ENCODE measurements at regions not wholly inside any gene's neighbourhood (a gene's known extent, or its start where the extent isn't known, plus 50 kb on each side); places are given as distances from the start of the nearest gene placed in this dataset.
"Not testable (repeated sequence)": the region's sequence is repeated elsewhere in the genome, so short reads cannot be mapped to it uniquely, and the experiment has no call there.

DNA sequence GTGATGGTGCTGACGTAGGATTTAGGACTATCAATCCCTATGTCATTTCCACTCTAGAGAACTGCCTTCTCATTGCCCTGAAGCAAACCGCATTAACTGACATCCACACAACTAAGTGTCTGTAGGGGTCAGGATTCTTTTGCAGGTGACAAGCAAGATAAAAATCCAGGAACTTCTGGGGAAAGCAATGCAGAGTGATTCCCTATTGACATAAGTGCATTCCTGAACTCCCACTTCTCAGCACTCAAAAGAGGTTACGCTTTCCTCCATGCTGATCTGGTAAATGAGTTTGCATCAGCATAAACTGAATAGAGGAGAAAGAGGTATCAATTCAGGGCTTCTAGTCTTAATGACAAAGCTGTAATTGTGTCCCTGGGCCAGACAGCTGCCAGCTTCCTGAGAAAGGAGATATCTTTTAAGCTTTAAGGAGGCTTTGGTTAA is 224.6 kb upstream of the ISX start:
- Mint-ChIP-seq H3K27me3 (ENCODE audit: insufficient read depth) (no peaks in the 10 kb centered on the region), H3K4me1 (ENCODE audit: low read depth) (no peaks in the 10 kb centered on the region), H3K27ac (no peak overlapping the region), H3K4me3 (no peak overlapping the region), H3K36me3 (ENCODE audit: low read depth) (no peaks in the 10 kb centered on the region), H3K9me3 (peaks cover 14% of the 10 kb centered on the region)
- intact Hi-C loops (cut with micrococcal nuclease): no loop called here
- no peak for DNase-seq (ENCODE audit: low spot score)

DNA sequence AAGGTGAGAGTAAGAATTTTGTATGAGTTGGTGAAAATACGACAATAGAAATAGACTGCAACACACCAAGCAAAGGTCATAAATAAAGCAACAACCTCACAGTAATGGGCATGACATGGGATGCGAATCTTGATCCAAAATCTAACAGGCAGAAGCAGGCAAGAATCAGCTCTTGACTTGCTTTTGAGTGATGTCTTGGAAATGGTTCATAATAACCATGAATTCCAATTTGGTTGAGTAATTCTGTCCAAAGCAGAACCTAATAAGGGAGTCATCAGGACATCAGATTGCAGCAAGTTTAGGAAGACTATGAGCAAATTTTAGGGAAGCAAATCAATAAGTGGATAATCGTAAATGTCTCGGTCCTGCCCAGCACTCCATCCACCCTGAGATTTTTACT is 224.0 kb upstream of the ISX start:
- H3K27ac Mint-ChIP-seq: no peak overlapping the region
- H3K27me3 Mint-ChIP-seq (ENCODE audit: insufficient read depth): no peaks in the 10 kb centered on the region
- intact Hi-C loops (cut with micrococcal nuclease): no loop called here
- H3K4me1 Mint-ChIP-seq (ENCODE audit: low read depth): no peaks in the 10 kb centered on the region
- no peak overlapping the region for H3K4me3 Mint-ChIP-seq
- DNase-seq (ENCODE audit: low spot score): no peak
- H3K9me3 Mint-ChIP-seq: peaks cover 14% of the 10 kb centered on the region
- H3K36me3 Mint-ChIP-seq (ENCODE audit: low read depth): no peaks in the 10 kb centered on the region

DNA sequence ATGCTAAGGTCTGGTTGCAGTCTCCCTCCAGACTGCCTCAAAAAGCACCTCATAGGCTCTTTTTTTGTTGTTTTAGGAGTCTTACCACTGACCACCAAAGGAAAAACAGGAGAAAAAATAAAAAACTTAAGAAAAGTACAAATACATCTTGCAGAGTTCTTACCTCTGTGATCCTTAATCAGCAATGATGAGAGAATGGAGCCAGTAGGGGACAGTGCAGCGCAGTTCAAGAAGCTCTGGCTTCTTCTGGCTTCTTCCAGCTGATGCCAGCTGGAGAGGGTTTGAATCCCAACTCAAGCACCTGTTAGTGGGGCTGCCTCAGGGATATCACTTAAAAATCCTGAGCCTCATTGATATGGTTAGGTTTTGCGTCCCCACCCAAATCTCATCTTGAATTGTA is 223.3 kb upstream of the ISX start:
- no peak for DNase-seq (ENCODE audit: low spot score)
- Mint-ChIP-seq H3K36me3 (ENCODE audit: low read depth) (no peaks in the 10 kb centered on the region), H3K4me3 (no peak overlapping the region), H3K9me3 (peaks cover 14% of the 10 kb centered on the region), H3K27ac (no peak overlapping the region), H3K4me1 (ENCODE audit: low read depth) (no peaks in the 10 kb centered on the region), H3K27me3 (ENCODE audit: insufficient read depth) (no peaks in the 10 kb centered on the region)
- intact Hi-C loops (cut with micrococcal nuclease): no loop called here

DNA sequence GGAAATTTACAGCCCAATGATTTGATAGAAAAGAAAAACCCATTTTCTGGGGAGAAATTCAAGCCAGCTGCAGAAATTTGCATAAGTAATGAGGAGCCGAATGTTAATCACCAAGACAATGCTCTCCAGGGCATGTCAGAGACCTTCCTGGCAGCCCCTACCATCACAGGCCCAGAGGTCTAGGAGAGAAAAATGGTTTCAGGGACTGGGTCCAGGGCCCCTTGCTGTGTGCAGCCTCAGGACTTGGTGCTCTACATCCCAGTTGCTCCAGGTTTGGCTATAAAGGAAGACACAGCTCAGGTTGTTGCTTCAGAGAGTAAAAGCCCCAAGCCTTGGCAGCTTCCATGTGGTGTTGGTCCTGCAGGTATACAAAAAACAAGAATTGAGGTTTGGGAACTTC is 222.2 kb upstream of the ISX start:
- H3K27ac Mint-ChIP-seq; intact Hi-C loops (cut with micrococcal nuclease); H3K27me3 Mint-ChIP-seq (ENCODE audit: insufficient read depth); H3K4me1 Mint-ChIP-seq (ENCODE audit: low read depth); DNase-seq (ENCODE audit: low spot score); H3K4me3 Mint-ChIP-seq; H3K36me3 Mint-ChIP-seq (ENCODE audit: low read depth): not testable (repeated sequence)
- H3K9me3 Mint-ChIP-seq: peaks cover 14% of the 10 kb centered on the region

DNA sequence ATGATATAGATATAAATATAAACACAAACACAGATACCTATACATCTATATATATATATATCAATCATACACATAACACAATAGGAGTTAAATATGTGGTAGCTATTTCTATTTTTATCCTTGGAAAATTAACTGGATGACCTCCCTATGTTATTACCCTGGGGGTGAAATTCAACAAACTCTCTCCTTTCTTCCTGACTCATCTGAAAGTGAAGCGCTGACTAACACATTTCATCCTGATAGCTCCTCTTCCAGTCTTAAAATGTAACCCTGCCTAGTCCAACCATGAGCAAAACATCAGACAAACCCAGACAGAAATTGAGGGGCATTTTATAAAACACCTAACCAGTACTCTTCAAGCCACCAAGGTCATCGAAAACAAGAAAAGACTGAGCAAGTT is 220.6 kb upstream of the ISX start:
- intact Hi-C loops (cut with micrococcal nuclease): no loop called here
- Mint-ChIP-seq H3K27me3 (ENCODE audit: insufficient read depth) (no peaks in the 10 kb centered on the region), H3K27ac (no peak overlapping the region), H3K4me1 (ENCODE audit: low read depth) (no peaks in the 10 kb centered on the region), H3K4me3 (no peak overlapping the region), H3K9me3 (peaks cover 21% of the 10 kb centered on the region), H3K36me3 (ENCODE audit: low read depth) (no peaks in the 10 kb centered on the region)
- DNase-seq (ENCODE audit: low spot score): no peak

DNA sequence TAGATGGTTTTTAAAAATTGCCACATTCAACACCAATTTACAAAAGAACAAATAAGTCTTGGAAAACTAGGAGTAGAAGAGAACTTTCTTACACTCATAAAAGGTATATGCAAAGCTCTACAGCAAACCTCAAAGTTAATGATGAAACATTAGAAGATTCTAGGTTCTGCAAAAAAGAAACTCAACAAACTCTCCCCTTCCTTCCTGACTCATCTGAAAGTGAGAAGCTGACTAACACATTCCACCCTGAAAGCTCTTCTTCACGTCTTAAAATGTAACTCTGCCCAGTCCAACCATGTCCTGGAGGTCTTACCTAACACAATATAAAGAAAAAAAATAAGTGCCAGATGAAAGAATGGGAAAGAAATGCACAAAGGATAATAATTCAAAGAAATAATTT is 218.9 kb upstream of the ISX start:
- no peak for DNase-seq (ENCODE audit: low spot score)

DNA sequence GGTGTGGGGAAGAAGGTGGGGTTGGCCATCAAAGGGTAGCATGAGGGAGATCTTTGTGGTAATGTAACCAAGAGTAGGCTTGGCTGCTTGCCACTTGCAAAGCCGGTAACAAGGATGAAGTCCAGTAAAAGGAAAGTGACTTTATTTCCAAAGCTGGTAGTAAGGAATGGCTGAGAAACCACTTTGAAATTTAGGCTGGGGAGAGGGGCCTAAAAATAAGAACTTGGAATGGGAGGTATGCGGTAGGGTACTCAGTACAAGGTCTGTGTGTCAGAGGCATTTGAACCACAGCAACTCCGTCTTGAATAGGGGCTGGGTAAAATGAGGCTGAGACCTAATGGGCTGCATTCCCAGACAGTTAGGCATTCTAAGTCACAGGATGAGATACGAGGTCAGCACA is 216.0 kb upstream of the ISX start:
- Mint-ChIP-seq H3K27me3 (ENCODE audit: insufficient read depth) (no peaks in the 10 kb centered on the region), H3K36me3 (ENCODE audit: low read depth) (no peaks in the 10 kb centered on the region), H3K4me1 (ENCODE audit: low read depth) (no peaks in the 10 kb centered on the region), H3K9me3 (peaks cover 12% of the 10 kb centered on the region), H3K4me3 (no peak overlapping the region), H3K27ac (no peak overlapping the region)
- no peak for DNase-seq (ENCODE audit: low spot score)
- intact Hi-C loops (cut with micrococcal nuclease): no loop called here

More for the DNA sequence above, 218.9 kb upstream of the ISX start:
- H3K4me1 Mint-ChIP-seq (ENCODE audit: low read depth): no peaks in the 10 kb centered on the region
- peaks cover 21% of the 10 kb centered on the region for H3K9me3 Mint-ChIP-seq
- no peak overlapping the region for H3K27ac Mint-ChIP-seq
- no peaks in the 10 kb centered on the region for H3K27me3 Mint-ChIP-seq (ENCODE audit: insufficient read depth)
- no peaks in the 10 kb centered on the region for H3K36me3 Mint-ChIP-seq (ENCODE audit: low read depth)
- intact Hi-C loops (cut with micrococcal nuclease): no loop called here
- no peak overlapping the region for H3K4me3 Mint-ChIP-seq

DNA sequence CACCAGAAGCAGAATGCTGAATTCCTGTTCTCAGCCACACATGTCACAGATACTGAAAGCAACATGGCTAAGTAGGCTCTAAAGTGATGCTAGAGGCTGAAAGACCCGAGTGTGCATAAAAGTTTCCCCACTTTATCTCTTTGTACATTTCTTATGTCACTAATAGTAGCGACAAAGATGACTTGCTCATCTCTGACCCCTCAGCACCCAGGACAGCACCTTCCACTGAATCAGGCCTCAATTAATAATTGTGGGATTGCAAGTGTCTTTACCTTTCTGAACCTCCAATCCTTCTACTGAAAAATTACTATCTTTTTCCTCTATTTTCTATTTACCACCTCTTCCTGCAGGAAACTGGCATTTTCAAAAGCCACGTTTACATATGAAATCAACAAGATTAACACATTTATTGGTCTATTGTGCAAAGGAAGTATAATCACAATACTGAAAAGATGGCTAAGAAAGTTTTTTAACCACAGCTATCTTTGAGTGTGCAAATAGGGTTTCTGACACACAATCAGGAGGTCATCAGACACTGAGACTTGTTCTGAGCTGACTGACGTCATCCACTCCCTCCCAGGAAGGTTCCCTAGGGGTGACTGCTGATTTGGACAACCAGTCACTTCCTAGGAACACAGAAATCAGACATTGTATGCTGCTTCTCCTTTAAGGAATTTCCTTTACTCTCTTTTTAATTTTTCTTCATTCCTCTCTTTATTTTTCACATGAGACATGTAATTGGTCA is 213.9 kb upstream of the ISX start:
- intact Hi-C loops (cut with micrococcal nuclease): no loop called here
- no peak overlapping the region for H3K4me3 Mint-ChIP-seq

DNA sequence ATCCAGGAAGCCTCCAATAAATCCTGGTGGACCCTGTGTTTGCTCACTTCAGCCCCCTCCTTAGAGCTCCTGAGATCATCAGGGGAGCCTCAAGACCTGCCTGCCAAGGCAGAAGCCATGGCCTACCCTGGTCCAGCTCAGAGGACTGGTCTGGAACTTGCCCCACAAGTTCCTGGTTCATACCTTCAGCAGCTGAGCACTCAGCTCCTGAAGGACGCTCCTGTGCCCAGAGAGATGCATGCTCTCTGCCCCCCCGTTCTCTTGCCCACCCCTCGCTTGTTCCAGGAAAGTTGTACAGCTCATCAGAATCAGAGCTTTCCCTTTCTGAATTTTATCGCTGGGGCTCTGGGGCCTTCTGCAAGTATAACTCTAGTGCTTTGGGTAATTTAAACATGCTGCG is 210.5 kb upstream of the ISX start:
- DNase-seq (ENCODE audit: low spot score): no peak
- H3K4me3 Mint-ChIP-seq: no peak overlapping the region
- intact Hi-C loops (cut with micrococcal nuclease): no loop called here
- no peaks in the 10 kb centered on the region for H3K27me3 Mint-ChIP-seq (ENCODE audit: insufficient read depth)
- H3K9me3 Mint-ChIP-seq: peaks cover 9% of the 10 kb centered on the region
- no peaks in the 10 kb centered on the region for H3K4me1 Mint-ChIP-seq (ENCODE audit: low read depth)
- H3K27ac Mint-ChIP-seq: no peak overlapping the region
- H3K36me3 Mint-ChIP-seq (ENCODE audit: low read depth): no peaks in the 10 kb centered on the region

More for the DNA sequence above, 213.9 kb upstream of the ISX start:
- no peaks in the 10 kb centered on the region for H3K27me3 Mint-ChIP-seq (ENCODE audit: insufficient read depth)
- no peaks in the 10 kb centered on the region for H3K4me1 Mint-ChIP-seq (ENCODE audit: low read depth)
- DNase-seq (ENCODE audit: low spot score): no peak
- H3K27ac Mint-ChIP-seq: no peak overlapping the region
- H3K9me3 Mint-ChIP-seq: peaks cover 7% of the 10 kb centered on the region
- no peaks in the 10 kb centered on the region for H3K36me3 Mint-ChIP-seq (ENCODE audit: low read depth)

DNA sequence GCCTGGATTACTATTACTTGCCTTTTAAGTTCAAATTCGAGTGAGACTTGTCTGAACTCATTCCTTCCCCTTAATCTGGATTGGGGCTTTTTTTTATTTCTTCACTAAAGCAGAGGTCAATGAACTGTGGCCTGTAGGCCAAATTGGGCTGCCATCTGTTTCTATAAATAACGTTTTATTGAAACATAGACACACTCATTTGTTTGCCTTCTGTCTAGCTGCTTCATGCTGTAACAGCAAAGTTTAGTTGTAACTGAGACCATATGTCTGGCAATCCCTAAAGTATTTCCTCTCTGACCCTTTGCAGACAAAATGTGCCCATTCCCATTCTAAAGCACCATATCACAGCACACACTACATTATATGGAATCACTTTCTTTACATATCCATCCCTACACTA is 207.9 kb upstream of the ISX start:
- peaks cover 15% of the 10 kb centered on the region for H3K9me3 Mint-ChIP-seq
- no peak for DNase-seq (ENCODE audit: low spot score)
- no peaks in the 10 kb centered on the region for H3K4me1 Mint-ChIP-seq (ENCODE audit: low read depth)
- no peak overlapping the region for H3K4me3 Mint-ChIP-seq
- intact Hi-C loops (cut with micrococcal nuclease): no loop called here
- no peaks in the 10 kb centered on the region for H3K36me3 Mint-ChIP-seq (ENCODE audit: low read depth)
- H3K27me3 Mint-ChIP-seq (ENCODE audit: insufficient read depth): no peaks in the 10 kb centered on the region
- no peak overlapping the region for H3K27ac Mint-ChIP-seq

DNA sequence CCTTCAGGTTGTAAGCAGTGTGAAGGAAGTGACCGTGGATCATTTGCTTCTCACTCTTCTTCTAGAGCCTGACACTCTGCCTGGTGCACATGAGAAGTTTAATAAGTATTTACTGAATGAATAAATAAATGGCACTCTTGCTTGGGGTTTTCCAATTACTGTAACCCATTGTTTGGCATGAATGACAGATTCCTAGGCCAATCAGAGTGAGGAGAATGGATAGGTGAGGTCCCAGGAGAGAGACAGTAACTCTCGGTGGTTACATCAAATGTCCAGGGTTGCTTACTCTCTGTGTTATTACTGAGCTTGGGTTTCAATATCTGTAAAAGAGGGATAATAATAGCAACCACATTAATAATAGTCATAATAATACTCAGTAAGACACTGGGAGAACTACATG is 204.2 kb upstream of the ISX start:
- H3K27me3 Mint-ChIP-seq (ENCODE audit: insufficient read depth): no peaks in the 10 kb centered on the region
- no peak overlapping the region for H3K27ac Mint-ChIP-seq
- no peaks in the 10 kb centered on the region for H3K36me3 Mint-ChIP-seq (ENCODE audit: low read depth)
- H3K9me3 Mint-ChIP-seq: peaks cover 15% of the 10 kb centered on the region
- H3K4me3 Mint-ChIP-seq: no peak overlapping the region
- no peaks in the 10 kb centered on the region for H3K4me1 Mint-ChIP-seq (ENCODE audit: low read depth)
- no peak for DNase-seq (ENCODE audit: low spot score)
- intact Hi-C loops (cut with micrococcal nuclease): no loop called here

DNA sequence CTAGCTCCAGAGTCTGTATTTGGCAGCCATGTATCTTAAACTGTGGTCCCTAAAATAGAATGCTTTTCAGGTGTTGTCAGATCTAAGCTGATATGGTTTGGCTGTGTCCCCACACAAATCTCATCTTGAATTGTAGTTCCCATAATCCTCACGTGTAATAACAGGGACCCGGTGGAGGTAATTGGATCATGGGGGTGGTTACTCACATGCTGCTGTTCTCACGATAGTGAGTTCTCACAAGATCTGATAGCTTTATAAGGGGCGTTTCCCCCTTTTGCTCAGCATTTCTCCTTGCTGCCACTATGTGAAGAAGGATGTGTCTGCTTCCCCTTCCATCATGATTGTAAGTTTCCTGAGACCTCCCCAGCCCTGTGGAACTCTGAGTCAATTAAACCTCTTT is 199.9 kb upstream of the ISX start:
- no peak for DNase-seq (ENCODE audit: low spot score)
- no peak overlapping the region for H3K27ac Mint-ChIP-seq
- no peaks in the 10 kb centered on the region for H3K27me3 Mint-ChIP-seq (ENCODE audit: insufficient read depth)
- intact Hi-C loops (cut with micrococcal nuclease): no loop called here
- H3K9me3 Mint-ChIP-seq: peaks cover 5% of the 10 kb centered on the region
- no peak overlapping the region for H3K4me3 Mint-ChIP-seq
- no peaks in the 10 kb centered on the region for H3K4me1 Mint-ChIP-seq (ENCODE audit: low read depth)
- H3K36me3 Mint-ChIP-seq (ENCODE audit: low read depth): no peaks in the 10 kb centered on the region

DNA sequence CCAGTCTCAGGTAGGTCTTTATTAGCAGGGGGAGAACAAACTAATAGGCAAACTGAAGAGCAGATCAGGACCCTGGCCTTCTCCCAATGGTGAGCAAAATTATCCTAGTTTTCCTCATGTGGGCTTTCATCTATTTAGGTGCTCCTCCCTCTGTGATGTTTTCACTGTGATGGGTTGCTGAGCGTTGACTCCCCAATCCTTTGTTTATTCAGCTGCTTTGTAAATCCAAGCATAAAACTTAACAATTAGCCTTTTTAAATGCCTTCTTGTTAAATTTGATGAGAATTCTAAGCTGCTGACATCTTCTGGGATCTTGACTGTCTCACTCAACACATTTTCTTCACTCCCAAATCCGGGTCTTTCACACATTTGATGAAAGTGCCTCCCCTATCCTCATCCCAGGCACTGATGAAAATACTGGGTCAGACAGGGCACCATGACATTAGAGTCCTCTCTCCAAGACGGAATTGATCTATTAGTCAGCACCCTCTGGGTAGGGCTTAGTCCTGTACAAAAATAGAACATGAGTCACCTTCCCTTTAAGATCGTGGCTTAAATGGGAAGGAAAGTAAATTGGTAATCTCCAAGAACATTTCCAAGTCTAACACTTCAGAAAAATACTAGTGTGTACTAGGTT is 199.3 kb upstream of the ISX start:
- Mint-ChIP-seq H3K27me3 (ENCODE audit: insufficient read depth) (no peaks in the 10 kb centered on the region), H3K27ac (no peak overlapping the region), H3K9me3 (peaks cover under 1% of the 10 kb centered on the region), H3K4me1 (ENCODE audit: low read depth) (no peaks in the 10 kb centered on the region), H3K36me3 (ENCODE audit: low read depth) (no peaks in the 10 kb centered on the region), H3K4me3 (no peak overlapping the region)
- no peak for DNase-seq (ENCODE audit: low spot score)
- intact Hi-C loops (cut with micrococcal nuclease): no loop called here

DNA sequence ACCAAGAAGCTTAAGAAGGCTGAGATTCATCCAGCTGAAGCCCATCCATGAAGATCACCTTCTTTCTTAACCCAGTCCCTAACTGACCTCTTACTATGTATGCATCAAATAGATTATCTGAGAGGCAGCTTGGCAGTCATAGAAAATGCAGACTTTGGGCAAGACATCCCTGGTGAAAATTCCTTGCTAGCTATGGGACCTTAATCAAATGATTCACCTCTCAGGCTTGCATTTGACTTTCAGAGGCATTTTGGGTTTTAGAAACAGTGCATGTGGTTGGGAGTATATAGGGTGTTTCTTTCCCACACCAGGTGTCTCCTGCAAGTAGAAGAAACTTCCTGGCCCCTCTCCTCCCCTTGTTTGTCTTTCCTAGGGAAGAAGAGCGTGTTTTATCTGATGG is 188.5 kb upstream of the ISX start:
- intact Hi-C loops (cut with micrococcal nuclease): no loop called here

More for the DNA sequence above, 188.5 kb upstream of the ISX start:
- Mint-ChIP-seq H3K4me1 (ENCODE audit: low read depth) (no peaks in the 10 kb centered on the region), H3K9me3 (no peaks in the 10 kb centered on the region), H3K27ac (no peak overlapping the region), H3K27me3 (ENCODE audit: insufficient read depth) (no peaks in the 10 kb centered on the region), H3K4me3 (no peak overlapping the region), H3K36me3 (ENCODE audit: low read depth) (no peaks in the 10 kb centered on the region)
- no peak for DNase-seq (ENCODE audit: low spot score)
